Activated T-cell treated with anti-CD3 and anti-CD28 coated beads, Interleukin-2, amount 50 U/mL, for 48 hours (primary cell): ENCODE measurements at regions not wholly inside any gene's neighbourhood (a gene's known extent, or its start where the extent isn't known, plus 50 kb on each side); places are given as distances from the start of the nearest gene placed in this dataset.
"Not testable (repeated sequence)": the region's sequence is repeated elsewhere in the genome, so short reads cannot be mapped to it uniquely, and the experiment has no call there.

Source experiments
- DNase-seq, 2 experiments: peaks; one replicate each; pipeline ENCODE4 v3.0.0-alpha.2; 2020

GRCh38 chr5:155532621-155533311 lies 519.2 kb downstream of the KIF4B start:
- DNase-seq: no peak

- no peak for DNase-seq
Observed at GRCh38 chr5:155540000-155540595, 526.5 kb downstream of the KIF4B start.

- no peak for DNase-seq
Observed at GRCh38 chr5:155546075-155546474, 532.5 kb downstream of the KIF4B start.

DNA sequence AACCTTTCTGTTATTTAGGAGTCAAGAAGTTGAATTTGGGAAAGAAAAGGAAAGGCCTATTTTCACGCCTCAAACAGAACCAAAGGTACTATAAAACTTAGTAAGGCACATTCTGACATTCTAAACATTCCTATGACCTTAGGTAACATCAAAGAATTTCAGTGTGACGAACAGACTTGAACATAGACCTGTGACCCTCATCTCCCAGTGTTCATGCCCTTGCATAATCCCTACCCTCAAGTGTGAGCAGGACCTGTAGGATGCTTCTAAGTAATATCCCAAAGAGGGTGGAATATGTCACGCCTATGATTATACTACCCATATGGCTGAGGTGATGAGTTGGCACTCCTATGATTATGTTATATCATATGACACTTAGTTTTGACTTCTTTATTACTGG lies 540.9 kb downstream of the KIF4B start:
- no peak for DNase-seq

DNA sequence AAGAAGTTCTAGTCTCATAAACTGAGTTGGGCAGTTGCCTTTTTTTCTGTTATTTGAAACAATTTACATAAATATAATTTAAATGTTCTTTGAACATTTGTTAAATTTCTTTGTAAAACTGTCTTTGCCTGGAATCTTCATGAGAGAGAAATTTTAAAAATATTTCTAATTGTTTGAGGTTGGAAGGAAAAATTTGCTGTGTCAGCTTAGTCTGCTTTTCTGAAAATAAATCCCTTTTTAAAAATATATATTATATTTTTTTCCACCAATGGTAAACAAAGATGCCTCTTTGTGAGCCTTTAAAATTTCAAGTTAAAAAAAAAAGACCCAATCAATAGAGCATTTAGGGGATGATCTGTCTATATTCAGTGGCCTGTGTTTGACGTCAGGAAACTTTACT lies 542.7 kb downstream of the KIF4B start:
- no peak for DNase-seq

DNA sequence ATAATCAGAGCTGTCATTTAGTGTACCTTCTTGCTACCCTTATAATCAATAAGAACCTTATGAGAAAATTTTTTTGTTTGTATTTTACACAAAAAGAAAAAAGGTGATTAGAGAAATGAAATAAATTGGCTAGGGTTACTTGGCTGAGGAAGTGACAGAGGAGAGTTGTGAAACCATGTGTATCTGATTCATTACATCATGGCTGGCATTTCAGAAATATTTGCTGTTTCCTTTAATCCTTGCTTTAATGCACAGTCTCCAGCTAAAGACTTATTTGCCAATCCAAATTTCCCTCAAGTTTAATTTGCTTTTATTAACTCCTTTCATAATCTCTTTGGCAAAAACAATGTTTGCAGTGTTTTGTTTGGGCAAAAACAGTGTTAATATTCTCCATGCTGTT lies 543.1 kb downstream of the KIF4B start:
- DNase-seq: no peak

DNA sequence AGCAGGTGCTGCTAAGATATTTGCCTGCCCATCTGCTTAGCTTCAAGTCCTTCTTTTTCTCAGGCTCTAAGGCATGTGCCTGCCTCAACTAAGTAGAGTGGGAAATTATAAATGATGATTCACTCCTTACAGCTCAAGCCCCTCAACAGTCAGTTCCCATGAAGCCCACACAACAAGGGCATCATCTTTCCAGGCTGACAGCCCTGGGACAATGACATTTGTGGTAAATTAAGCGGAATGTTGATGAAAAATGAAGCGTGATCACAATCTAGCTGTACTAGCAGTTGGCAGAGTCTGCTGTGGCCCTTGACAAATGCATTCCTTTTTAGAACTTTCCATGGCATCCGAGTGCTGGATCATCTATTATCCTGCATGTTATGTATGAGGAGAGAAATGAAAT lies 548.6 kb downstream of the KIF4B start:
- no peak for DNase-seq

DNA sequence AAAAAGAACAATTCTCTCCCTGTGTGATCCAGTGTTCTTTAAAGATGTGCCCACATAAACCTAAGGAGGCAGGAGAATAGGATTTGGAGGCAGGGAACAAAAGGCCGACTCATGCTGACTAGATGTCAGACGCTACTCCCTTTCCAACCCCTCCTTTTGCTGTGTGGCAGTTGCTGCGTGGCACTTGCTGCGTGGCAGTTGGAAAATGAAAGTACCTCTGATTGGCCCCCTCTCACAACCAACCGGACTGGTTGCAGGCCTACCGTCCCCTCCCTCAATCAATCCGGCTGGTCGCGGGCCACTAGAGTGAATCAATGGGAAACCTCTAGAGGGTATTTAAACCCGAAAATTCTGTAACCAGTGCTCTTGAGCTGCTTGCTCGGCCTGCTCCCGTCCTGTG lies 551.0 kb downstream of the KIF4B start:
- DNase-seq: no peak

DNA sequence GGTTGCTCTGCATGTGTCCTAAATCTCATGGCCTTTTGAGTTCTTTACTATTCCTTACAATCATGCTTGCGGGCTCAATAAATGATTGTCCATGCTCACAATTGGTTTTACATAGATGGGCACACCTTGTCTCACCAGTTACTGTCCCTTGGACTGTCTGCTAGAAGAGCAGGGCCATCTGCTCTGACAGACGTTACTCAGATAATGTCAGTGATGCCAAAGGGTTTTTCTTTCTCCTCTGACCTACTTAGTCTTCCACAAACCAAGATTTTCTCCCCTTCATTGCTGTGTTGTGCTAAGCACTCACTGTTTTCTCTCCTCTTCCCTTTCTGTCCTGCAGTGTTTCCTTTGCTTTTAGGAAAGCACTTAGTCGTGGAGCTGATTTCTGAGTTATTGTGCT lies 562.3 kb downstream of the KIF4B start:
- no peak for DNase-seq

- DNase-seq: not testable (repeated sequence)
Observed at GRCh38 chr5:155586808-155587207, 573.3 kb downstream of the KIF4B start.

DNA sequence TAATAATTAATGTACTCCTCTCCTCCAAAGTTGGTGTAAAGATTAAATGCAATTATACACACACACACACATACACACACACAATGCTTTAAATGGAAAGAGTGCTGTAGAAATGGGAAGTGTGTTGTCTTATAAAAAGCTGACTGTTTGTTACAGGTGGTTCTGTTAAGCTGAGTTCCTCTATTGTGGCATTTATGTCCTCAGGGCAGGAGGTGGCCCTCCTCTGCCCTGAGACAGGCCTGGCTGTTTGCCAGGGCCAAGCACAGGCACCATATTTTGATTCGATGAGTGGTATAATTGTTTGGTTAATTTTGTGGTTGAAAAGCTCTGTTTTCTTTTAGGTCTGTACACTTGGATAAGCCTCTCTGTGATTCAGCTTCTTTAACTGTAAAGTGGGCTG lies 573.9 kb downstream of the KIF4B start:
- DNase-seq: no peak

GRCh38 chr5:155591273-155591672 lies 577.7 kb downstream of the KIF4B start:
- DNase-seq: no peak

GRCh38 chr5:155594270-155594669 lies 580.7 kb downstream of the KIF4B start:
- DNase-seq: no peak

GRCh38 chr5:155595791-155596190 lies 582.2 kb downstream of the KIF4B start:
- DNase-seq: no peak

GRCh38 chr5:155598552-155598951 lies 585.0 kb downstream of the KIF4B start:
- no peak for DNase-seq

- no peak for DNase-seq
Observed at GRCh38 chr5:155605920-155606319, 592.4 kb downstream of the KIF4B start.

GRCh38 chr5:155616779-155617392 lies 603.3 kb downstream of the KIF4B start:
- DNase-seq: peak; percentile 66 to 68

DNA sequence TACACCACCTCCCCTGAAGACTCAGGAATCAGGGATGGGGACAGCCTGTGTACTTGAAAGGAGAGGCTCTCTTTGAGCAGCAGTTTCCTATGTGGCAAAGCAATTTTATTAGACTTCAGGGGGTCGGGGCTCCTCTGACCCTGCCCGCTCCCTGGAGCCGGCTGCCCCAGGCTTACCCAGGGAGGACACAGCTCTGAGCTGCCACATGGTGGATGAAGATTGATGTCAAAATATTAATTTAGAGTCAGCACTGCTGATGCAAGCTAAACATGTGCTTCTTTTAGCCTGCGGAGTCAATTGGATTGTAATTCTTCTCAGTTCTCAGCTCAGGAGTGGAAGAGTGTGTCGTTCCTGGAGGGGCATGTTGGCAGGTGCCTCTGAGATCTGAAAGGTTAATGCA lies 606.1 kb downstream of the KIF4B start:
- DNase-seq: no peak

- no peak for DNase-seq
Observed at GRCh38 chr5:155620821-155621410, 607.4 kb downstream of the KIF4B start.

DNA sequence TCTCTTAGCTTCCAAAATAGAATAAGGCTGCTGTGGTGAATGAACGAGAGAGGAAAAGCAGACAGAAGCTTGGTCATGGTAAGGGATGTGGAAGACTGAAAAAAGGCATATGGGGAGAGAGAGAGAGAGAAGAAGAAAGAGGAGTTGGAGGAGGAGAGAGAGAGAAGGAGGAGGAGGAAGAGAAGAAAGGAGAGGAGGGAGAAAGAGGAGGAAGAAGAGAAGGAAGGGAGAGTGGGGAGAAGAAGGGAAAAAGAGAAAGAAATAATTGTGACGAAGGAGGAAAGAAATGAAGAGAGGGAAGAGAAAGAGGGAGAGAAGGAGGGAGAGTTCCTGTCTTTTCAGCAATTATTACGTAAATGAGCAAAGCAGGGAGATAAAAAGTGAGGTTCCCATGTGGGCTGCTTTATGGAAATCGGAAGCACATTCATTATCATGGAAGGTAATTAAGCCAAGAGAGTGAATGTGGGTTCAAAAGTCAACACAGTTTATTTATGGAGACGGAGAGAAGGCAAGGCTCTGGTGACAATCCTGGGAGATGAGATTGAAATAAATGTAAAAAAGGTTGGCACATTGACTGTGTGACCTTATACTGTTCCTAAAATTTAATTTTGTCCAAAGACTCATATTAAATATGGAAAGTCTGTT lies 611.2 kb downstream of the KIF4B start:
- DNase-seq: no peak

DNA sequence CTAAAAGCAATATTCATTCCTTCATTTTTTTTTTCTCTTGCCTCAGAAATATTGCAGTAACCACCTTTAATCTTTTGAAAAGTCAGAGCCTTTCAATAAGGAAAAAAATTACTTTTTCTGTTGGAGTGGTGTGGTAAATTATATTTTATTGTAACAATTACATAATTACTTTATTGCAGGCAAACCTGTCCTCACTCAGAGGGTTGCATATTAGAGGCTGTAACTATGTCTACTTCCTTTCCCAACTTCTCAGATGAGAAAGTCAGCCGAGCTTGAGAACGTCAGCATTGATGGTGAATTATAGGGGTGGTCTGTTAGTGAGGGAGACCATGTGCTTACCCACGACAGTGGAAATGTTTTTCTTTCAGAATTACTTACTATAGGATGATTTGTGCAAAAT lies 611.8 kb downstream of the KIF4B start:
- no peak for DNase-seq

DNA sequence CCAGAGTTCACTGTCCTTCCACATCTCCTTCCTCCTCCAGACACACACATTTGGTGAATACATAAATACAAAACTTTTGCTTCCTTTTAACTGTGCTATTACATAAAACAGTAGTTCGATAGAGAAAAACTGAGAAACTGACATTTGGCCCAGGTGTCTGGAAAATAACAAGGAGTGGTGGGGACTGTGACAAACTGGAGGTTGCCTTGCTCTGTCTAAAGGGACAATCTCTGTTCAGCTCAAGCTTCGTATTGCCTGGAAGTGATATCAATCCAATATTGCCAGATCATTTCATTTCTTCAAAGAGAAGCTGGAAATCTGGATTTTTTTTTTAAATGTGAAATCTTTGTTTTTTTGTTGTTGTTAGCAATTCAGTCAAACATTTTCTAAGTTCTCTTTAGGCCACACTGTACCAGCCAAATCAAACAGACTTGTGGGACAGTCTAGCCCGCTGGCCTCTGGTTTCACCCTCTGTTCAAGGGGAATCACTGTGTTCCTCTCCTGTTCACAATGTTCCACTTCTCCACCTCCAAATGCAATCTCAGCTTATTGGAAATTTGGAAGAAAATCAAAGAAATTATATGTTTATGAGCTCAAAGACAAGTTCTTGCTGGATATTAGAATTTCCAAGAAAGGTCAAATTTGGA lies 612.5 kb downstream of the KIF4B start:
- no peak for DNase-seq

DNA sequence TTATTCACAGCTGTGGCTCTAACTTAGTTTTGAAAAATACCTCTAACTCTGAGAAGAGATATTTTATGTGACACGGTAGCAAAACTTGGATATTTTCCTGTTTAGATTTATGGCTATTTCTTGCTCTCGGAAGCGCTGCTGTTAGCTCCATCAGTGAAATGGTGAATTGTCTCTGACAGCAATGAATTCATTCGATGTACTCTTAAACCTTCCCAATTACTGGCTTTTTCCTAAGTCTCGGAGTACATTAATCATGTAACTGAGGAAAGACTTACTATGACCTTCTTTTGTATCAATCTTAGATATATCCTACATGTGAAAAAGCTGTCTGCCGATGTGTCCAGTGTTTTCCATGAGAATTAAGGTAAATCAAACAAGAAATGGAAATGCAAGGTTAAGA lies 613.0 kb downstream of the KIF4B start:
- no peak for DNase-seq
